Activated T-cell treated with anti-CD3 and anti-CD28 coated beads for 4 hours (primary cell): ENCODE measurements at regions not wholly inside any gene's neighbourhood (a gene's known extent, or its start where the extent isn't known, plus 50 kb on each side); places are given as distances from the start of the nearest gene placed in this dataset.

ENCODE experiments used
- DNase-seq: peaks from one replicate; pipeline ENCODE4 v3.0.0-alpha.2; 2020

- no peak for DNase-seq
Measured at GRCh38 chr13:39245688-39246087, 207.4 kb downstream of the NHLRC3 start.

- DNase-seq = no peak
Measured at GRCh38 chr13:39249982-39250381, 211.7 kb downstream of the NHLRC3 start.

- DNase-seq = no peak
Measured at GRCh38 chr13:39250440-39250839, 212.2 kb downstream of the NHLRC3 start.

- no peak for DNase-seq
Measured at GRCh38 chr13:39251340-39251739, 213.1 kb downstream of the NHLRC3 start.

- no peak for DNase-seq
Measured at GRCh38 chr13:39253774-39254173, 215.5 kb downstream of the NHLRC3 start.

- DNase-seq = no peak
Measured at GRCh38 chr13:39254601-39255000, 216.3 kb downstream of the NHLRC3 start.

- no peak for DNase-seq
Measured at GRCh38 chr13:39257642-39258041, 219.4 kb downstream of the NHLRC3 start.

GRCh38 chr13:39259371-39260140, 221.3 kb downstream of the NHLRC3 start:
- DNase-seq = no peak

GRCh38 chr13:39263033-39263432, 224.8 kb downstream of the NHLRC3 start:
- DNase-seq = peak; percentile 8

GRCh38 chr13:39263531-39263930, 225.3 kb downstream of the NHLRC3 start:
- DNase-seq = no peak

- no peak for DNase-seq
Measured at GRCh38 chr13:39266426-39266825, 228.2 kb downstream of the NHLRC3 start.

GRCh38 chr13:39268398-39268797, 230.1 kb downstream of the NHLRC3 start:
- DNase-seq = no peak

GRCh38 chr13:39269004-39269403, 230.7 kb downstream of the NHLRC3 start:
- DNase-seq = no peak

GRCh38 chr13:39269411-39269810, 231.2 kb downstream of the NHLRC3 start:
- DNase-seq = no peak

GRCh38 chr13:39272994-39273393, 234.7 kb downstream of the NHLRC3 start:
- no peak for DNase-seq

- no peak for DNase-seq
Measured at GRCh38 chr13:39273953-39274738, 235.9 kb downstream of the NHLRC3 start.

GRCh38 chr13:39274739-39275325, 236.6 kb downstream of the NHLRC3 start:
- DNase-seq = no peak

GRCh38 chr13:39279077-39279476, 240.8 kb downstream of the NHLRC3 start:
- no peak for DNase-seq

GRCh38 chr13:39281539-39282150, 243.4 kb downstream of the NHLRC3 start:
- no peak for DNase-seq

- DNase-seq = no peak
Measured at GRCh38 chr13:39282400-39282972, 244.2 kb downstream of the NHLRC3 start.

GRCh38 chr13:39283072-39283471, 244.8 kb downstream of the NHLRC3 start:
- DNase-seq = no peak

GRCh38 chr13:39284801-39285388, 246.6 kb downstream of the NHLRC3 start:
- DNase-seq = no peak
